ENCODE measurements at regions not wholly inside any gene's neighbourhood (a gene's known extent, or its start where the extent isn't known, plus 50 kb on each side); places are given as distances from the start of the nearest gene placed in this dataset.

- no peak for TF ChIP-seq PATZ1 (tag by site-specific recombination; IDR thresholded peaks at IDR 0.05)
These were observed 123.9 kb downstream of the RDH14 start (continued) for GRCh38 chr2:18436503-18437005.

- TF ChIP-seq ZNF654 (tag by site-specific recombination; IDR thresholded peaks at IDR 0.05; ENCODE audit: low read depth) (peak; percentile 81), ZNF16 (tag by site-specific recombination; IDR thresholded peaks at IDR 0.05; ENCODE audit: low read depth) (peak; percentile 94), ZNF791 (tag by site-specific recombination; IDR thresholded peaks at IDR 0.05) (no peak), CTCF (tag by site-specific recombination; IDR thresholded peaks at IDR 0.05) (peak; percentile 43; the same call in 1 of the 2 replicates), KLF16 (tag by site-specific recombination; IDR thresholded peaks at IDR 0.05) (no peak), ZNF362 (tag by site-specific recombination; IDR thresholded peaks at IDR 0.05) (no peak)
- Histone ChIP-seq H3K9me3 (ENCODE audit: control insufficient read depth, insufficient read depth, low read depth, low read length) (no peaks in the 10 kb centered on the region), H3K4me3 (ENCODE audit: low read depth, low read length) (no peak overlapping the region), H3K27ac (ENCODE audit: extremely low read depth, low read depth, low read length) (no peak overlapping the region), H3K36me3 (ENCODE audit: control insufficient read depth in 2 of 2, insufficient read depth in 1 of 2, low read length in 2 of 2) (no peaks in the 10 kb centered on the region), H3K4me1 (ENCODE audit: control insufficient read depth, insufficient read depth, low read length) (no peaks in the 10 kb centered on the region)
- CTCF ChIA-PET, result interaction anchor here (0.5 to 4.1 kb wide), 8 partner anchors 8 to 1749 kb away, joined by 3 to 19 read pairs (median 3); no protein-coding TSS in a partner anchor
- POLR2A ChIA-PET, result no interaction called here
These were observed 124.9 kb downstream of the RDH14 start for GRCh38 chr2:18435426-18436037.

- no peak overlapping the region for H3K4me3 ChIP-seq (ENCODE audit: low read depth, low read length)
- TF ChIP-seq ZSCAN23 (tag by site-specific recombination; IDR thresholded peaks at IDR 0.05) (no peak), ZNF704 (tag by site-specific recombination; IDR thresholded peaks at IDR 0.05) (no peak)
- H3K27ac ChIP-seq (ENCODE audit: extremely low read depth, low read depth, low read length), result no peak overlapping the region
- no peaks in the 10 kb centered on the region for H3K9me3 ChIP-seq (ENCODE audit: control insufficient read depth, insufficient read depth, low read depth, low read length)
- ChIA-PET POLR2A (no interaction called here), CTCF (interaction anchor here (0.8 to 1.1 kb wide), 2 partner anchors 21 to 1245 kb away, joined by 3 read pairs; no protein-coding TSS in a partner anchor)
- no peaks in the 10 kb centered on the region for H3K36me3 ChIP-seq (ENCODE audit: control insufficient read depth in 2 of 2, insufficient read depth in 1 of 2, low read length in 2 of 2)
- no peaks in the 10 kb centered on the region for H3K4me1 ChIP-seq (ENCODE audit: control insufficient read depth, insufficient read depth, low read length)
These were observed 126.6 kb downstream of the RDH14 start for GRCh38 chr2:18433872-18434271.

GRCh38 chr2:18432999-18433398 is 127.5 kb downstream of the RDH14 start:
- Histone ChIP-seq H3K9me3 (ENCODE audit: control insufficient read depth, insufficient read depth, low read depth, low read length) (no peaks in the 10 kb centered on the region), H3K27ac (ENCODE audit: extremely low read depth, low read depth, low read length) (no peak overlapping the region), H3K4me3 (ENCODE audit: low read depth, low read length) (no peak overlapping the region), H3K36me3 (ENCODE audit: control insufficient read depth in 2 of 2, insufficient read depth in 1 of 2, low read length in 2 of 2) (no peaks in the 10 kb centered on the region), H3K4me1 (ENCODE audit: control insufficient read depth, insufficient read depth, low read length) (no peaks in the 10 kb centered on the region)
- ChIA-PET POLR2A (no interaction called here), CTCF (interaction anchor here (1.3 kb wide), 1 partner anchor 44 kb away, joined by 3 read pairs; no protein-coding TSS in a partner anchor)
- TF ChIP-seq ZNF791 (tag by site-specific recombination; IDR thresholded peaks at IDR 0.05) (no peak), ZNF362 (tag by site-specific recombination; IDR thresholded peaks at IDR 0.05) (no peak), ZNF23 (tag by site-specific recombination; IDR thresholded peaks at IDR 0.05; ENCODE audit: borderline replicate concordance) (no peak), ZNF202 (tag by site-specific recombination; IDR thresholded peaks at IDR 0.05; ENCODE audit: borderline replicate concordance) (no peak), ZNF561 (tag by site-specific recombination; IDR thresholded peaks at IDR 0.05; ENCODE audit: borderline replicate concordance) (no peak), ZNF701 (tag by site-specific recombination; IDR thresholded peaks at IDR 0.05) (no peak), ZNF473 (tag by site-specific recombination; IDR thresholded peaks at IDR 0.05) (no peak), ZNF580 (tag by site-specific recombination; IDR thresholded peaks at IDR 0.05) (no peak), ZNF785 (tag by site-specific recombination; IDR thresholded peaks at IDR 0.05) (no peak), ZNF704 (tag by site-specific recombination; IDR thresholded peaks at IDR 0.05) (no peak), ZNF530 (tag by site-specific recombination; IDR thresholded peaks at IDR 0.05; ENCODE audit: low read depth) (no peak)

Data from HEK293 (cell line).